CD8-positive, alpha-beta memory T cell (primary cell): ENCODE measurements at regions not wholly inside any gene's neighbourhood (a gene's known extent, or its start where the extent isn't known, plus 50 kb on each side); places are given as distances from the start of the nearest gene placed in this dataset.

Experiments used
- CTCF ChIA-PET: fragments of 350-600 bp; sonication (Branson Sonifier 250); formaldehyde crosslinking; loops from one replicate; lab custom pipeline; 2021; ENCODE audit warnings: antibody characterized with exemption; lab: Charles Lee
- POLR2A ChIA-PET: fragments of 350-600 bp; sonication (Branson Sonifier 250); formaldehyde crosslinking; loops from one replicate; lab custom pipeline; 2021; ENCODE audit warnings: antibody characterized with exemption; lab: Charles Lee
- DNase-seq, 5 donors: peaks; one replicate each; pipeline versions ENCODE4 v3.0.0 to v3.0.0-alpha.2; 2020 to 2022; ENCODE audit warnings: mixed read lengths in 1 of 5
- H3K27ac ChIP-seq: one replicate; pipeline ENCODE4 v1.7.0; 2013; ENCODE audit warnings: low read depth, mild to moderate bottlenecking, low read length, moderate library complexity
- H3K27me3 ChIP-seq: 2 replicates; pipeline ENCODE4 v1.7.0; 2013; ENCODE audit warnings: low read length, mild to moderate bottlenecking; ENCODE audit not compliant: insufficient read depth, poor library complexity, severe bottlenecking
- H3K36me3 ChIP-seq: 2 replicates; pipeline ENCODE4 v1.7.0; 2013; ENCODE audit warnings: mild to moderate bottlenecking, low read length, moderate library complexity; ENCODE audit not compliant: insufficient read depth
- H3K4me1 ChIP-seq: 2 replicates; pipeline ENCODE4 v1.7.0; 2013; ENCODE audit warnings: mild to moderate bottlenecking, low read length, moderate library complexity; ENCODE audit not compliant: insufficient read depth
- H3K4me3 ChIP-seq: 2 replicates; pipeline ENCODE4 v1.7.0; 2013; ENCODE audit warnings: mild to moderate bottlenecking, low read length
- H3K9me3 ChIP-seq: 2 replicates; pipeline ENCODE4 v1.7.0; 2013; ENCODE audit warnings: mild to moderate bottlenecking, low read length
- H3K27ac Mint-ChIP-seq, 8 donors: one replicate each; pipeline ENCODE4 v1.8.0; 2020 to 2021; ENCODE audit warnings: mixed read lengths in 8 of 8, mild to moderate bottlenecking in 6 of 8, inconsistent platforms in 3 of 8, moderate library complexity in 3 of 8
- H3K27me3 Mint-ChIP-seq, 2 donors: one replicate each; pipeline ENCODE4 v1.8.0; 2020 to 2021; ENCODE audit warnings: mixed read lengths in 2 of 2, mild to moderate bottlenecking in 1 of 2, moderate library complexity in 1 of 2
- H3K36me3 Mint-ChIP-seq, 3 donors: one replicate each; pipeline ENCODE4 v1.8.0; 2020 to 2021; ENCODE audit warnings: mixed read lengths in 3 of 3, inconsistent platforms in 1 of 3, mild to moderate bottlenecking in 1 of 3
- H3K4me1 Mint-ChIP-seq, 3 donors: one replicate each; pipeline ENCODE4 v1.8.0; 2020 to 2021; ENCODE audit warnings: mixed read lengths in 3 of 3, inconsistent platforms in 1 of 3, mild to moderate bottlenecking in 1 of 3
- H3K4me3 Mint-ChIP-seq, 7 donors: one replicate each; pipeline ENCODE4 v1.8.0; 2020 to 2021; ENCODE audit warnings: mixed read lengths in 7 of 7, mild to moderate bottlenecking in 6 of 7, moderate library complexity in 4 of 7, inconsistent platforms in 2 of 7
- H3K9me3 Mint-ChIP-seq, 5 donors: one replicate each; pipeline ENCODE4 v1.8.0; 2020 to 2022; ENCODE audit warnings: mixed read lengths in 5 of 5, mild to moderate bottlenecking in 3 of 5, moderate library complexity in 2 of 5, inconsistent platforms in 1 of 5

DNA sequence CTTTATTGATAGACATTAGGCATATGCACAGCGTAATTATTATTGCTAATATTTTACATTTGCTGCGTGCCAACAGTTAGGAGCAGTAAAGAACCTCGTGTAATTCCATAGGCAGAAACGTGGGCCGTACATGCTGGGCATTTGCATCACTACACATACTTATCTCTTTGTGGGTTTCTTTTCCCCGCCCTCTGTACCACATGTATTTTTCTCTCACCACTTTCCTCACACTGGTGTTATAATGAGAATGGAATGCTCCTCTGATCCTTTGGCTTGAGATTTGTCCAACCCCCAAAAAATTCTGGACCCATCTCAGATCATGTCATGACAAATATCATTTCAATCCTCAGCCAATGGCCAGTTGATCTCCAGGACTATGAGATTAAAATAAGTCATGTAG lies 1952.6 kb upstream of the WWC1 start:
- no peak overlapping the region for H3K27ac ChIP-seq
- Mint-ChIP-seq H3K9me3 (peaks cover 7 to 14% (median 11%) of the 10 kb centered on the region in 5 donors), H3K27ac (no peak overlapping the region), H3K4me1 (no peaks in the 10 kb centered on the region), H3K27me3 (no peaks in the 10 kb centered on the region), H3K36me3 (no peaks in the 10 kb centered on the region), H3K4me3 (no peak overlapping the region)
- H3K27me3 ChIP-seq, result no peaks in the 10 kb centered on the region
- H3K4me3 ChIP-seq, result no peak overlapping the region
- CTCF ChIA-PET, result no interaction called here
- no peaks in the 10 kb centered on the region for H3K9me3 ChIP-seq
- no peaks in the 10 kb centered on the region for H3K4me1 ChIP-seq
- no peak for DNase-seq
- H3K36me3 ChIP-seq, result no peaks in the 10 kb centered on the region
- POLR2A ChIA-PET, result no interaction called here

DNA sequence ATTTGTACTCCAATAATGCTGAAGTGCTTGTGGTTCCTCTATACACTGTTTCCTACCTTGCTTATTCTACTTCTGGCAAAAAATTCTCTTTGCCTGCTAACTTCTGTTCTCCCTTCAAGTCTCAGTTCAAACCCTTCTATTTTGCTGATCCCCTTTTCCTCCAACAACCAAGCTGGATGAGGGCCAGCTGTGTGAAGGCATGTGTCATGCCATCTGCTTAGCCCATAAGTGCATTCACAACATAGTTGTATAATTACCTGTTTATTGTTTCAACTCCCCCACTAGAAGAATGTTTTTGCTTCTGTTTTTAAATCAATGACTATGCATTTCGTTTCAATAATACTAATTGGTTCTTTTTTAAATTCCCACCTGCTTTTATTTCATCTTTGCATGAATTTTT lies 1951.4 kb upstream of the WWC1 start:
- POLR2A ChIA-PET, result no interaction called here
- H3K4me3 Mint-ChIP-seq, result no peak overlapping the region
- no peaks in the 10 kb centered on the region for H3K9me3 ChIP-seq
- no peak for DNase-seq
- H3K27ac Mint-ChIP-seq, result no peak overlapping the region
- H3K4me1 Mint-ChIP-seq, result no peaks in the 10 kb centered on the region
- CTCF ChIA-PET, result no interaction called here
- peaks cover 0 to 12% (median 10%) of the 10 kb centered on the region in 5 donors for H3K9me3 Mint-ChIP-seq
- no peaks in the 10 kb centered on the region for H3K27me3 ChIP-seq
- no peaks in the 10 kb centered on the region for H3K4me1 ChIP-seq
- H3K36me3 ChIP-seq, result no peaks in the 10 kb centered on the region
- no peak overlapping the region for H3K27ac ChIP-seq
- H3K36me3 Mint-ChIP-seq, result no peaks in the 10 kb centered on the region
- H3K27me3 Mint-ChIP-seq, result no peaks in the 10 kb centered on the region
- no peak overlapping the region for H3K4me3 ChIP-seq

DNA sequence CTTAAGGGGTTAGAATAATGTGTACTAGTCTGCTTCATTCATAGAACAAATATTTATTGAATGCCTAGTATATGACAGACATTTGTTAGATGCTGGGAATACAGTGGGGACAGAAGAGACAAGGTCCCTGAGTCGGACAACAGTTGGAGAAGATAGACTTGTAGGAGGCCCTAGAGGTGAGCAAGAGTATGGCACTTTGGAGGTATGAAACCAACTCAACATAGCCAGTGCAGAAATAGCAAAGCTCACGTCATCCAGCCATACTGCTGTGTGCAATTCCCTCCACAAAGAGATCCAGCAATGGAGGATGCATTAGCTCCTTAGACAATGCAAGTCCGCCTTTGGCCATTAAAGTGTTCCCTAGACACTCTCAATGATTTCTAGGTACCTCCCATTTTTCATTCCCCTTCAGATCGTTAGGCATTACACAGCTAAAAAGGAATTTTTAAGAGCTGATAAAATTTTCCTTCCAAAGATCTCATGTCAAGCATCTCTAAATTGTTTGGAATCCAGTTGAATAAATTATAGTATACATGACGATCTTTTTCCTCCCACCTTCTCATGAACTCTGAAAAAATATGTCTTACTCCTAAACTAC lies 1949.6 kb upstream of the WWC1 start:
- Histone ChIP-seq H3K4me1 (no peaks in the 10 kb centered on the region), H3K27ac (no peak overlapping the region), H3K4me3 (no peak overlapping the region), H3K9me3 (no peaks in the 10 kb centered on the region), H3K27me3 (no peaks in the 10 kb centered on the region), H3K36me3 (no peaks in the 10 kb centered on the region)
- Mint-ChIP-seq H3K4me3 (no peak overlapping the region), H3K9me3 (peaks cover 5 to 10% (median 5%) of the 10 kb centered on the region in 5 donors), H3K36me3 (no peaks in the 10 kb centered on the region), H3K4me1 (no peaks in the 10 kb centered on the region), H3K27me3 (no peaks in the 10 kb centered on the region), H3K27ac (no peak overlapping the region)
- ChIA-PET POLR2A (no interaction called here), CTCF (no interaction called here)
- no peak for DNase-seq

DNA sequence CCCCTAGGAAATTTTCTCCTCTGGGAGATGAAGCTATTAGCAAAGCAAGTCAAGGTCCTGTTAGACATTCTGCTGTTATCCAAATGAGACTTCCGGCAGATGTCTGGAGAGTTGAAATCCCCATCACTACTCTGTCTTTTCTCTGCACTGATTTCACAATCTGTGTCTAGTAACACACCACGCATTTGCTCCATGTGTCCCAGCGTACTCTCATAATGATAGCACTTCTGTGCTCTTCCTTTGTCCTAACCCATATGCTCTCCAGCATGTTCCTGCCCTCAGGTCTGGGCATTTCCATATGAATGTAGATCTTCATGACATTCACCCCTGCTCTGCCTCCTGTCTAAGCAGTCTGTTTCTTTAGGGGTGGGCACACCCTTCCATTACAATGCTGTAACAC lies 1949.0 kb upstream of the WWC1 start:
- H3K9me3 ChIP-seq, result no peaks in the 10 kb centered on the region
- Mint-ChIP-seq H3K27me3 (no peaks in the 10 kb centered on the region), H3K4me3 (no peak overlapping the region), H3K36me3 (no peaks in the 10 kb centered on the region), H3K4me1 (no peaks in the 10 kb centered on the region), H3K27ac (no peak overlapping the region), H3K9me3 (peaks cover 4 to 10% (median 5%) of the 10 kb centered on the region in 5 donors)
- H3K27ac ChIP-seq, result no peak overlapping the region
- no peaks in the 10 kb centered on the region for H3K36me3 ChIP-seq
- no peak overlapping the region for H3K4me3 ChIP-seq
- ChIA-PET CTCF (no interaction called here), POLR2A (no interaction called here)
- no peaks in the 10 kb centered on the region for H3K4me1 ChIP-seq
- no peaks in the 10 kb centered on the region for H3K27me3 ChIP-seq
- no peak for DNase-seq

DNA sequence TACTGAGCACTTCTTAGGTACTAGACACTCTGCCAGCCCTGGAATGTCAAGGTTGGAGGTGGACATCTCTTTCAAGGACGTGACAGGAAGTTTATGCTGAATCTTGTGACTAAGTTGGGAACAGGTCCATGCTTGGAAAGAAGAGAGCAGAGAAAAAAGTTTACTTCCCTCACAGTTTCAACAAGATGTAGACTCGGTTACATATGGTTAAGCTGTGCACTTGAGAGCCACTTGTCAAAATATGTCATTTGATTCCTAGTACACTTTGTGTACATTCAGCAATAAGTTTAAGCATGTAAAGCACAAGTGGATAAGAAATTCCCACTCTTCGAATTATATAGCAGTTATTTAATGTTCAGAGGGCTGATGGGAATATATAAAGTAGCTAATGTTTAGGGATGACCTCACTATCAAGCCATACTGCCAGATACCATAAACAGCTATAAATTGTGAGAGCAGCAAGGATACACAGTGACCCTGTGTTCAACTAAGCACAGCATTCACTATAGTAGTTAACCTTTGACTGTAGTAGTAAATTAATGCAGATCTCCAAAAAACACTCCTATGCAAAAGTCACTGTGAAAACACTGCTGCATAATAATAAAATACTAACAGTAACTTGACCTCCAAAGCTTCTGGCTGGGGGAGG lies 1944.6 kb upstream of the WWC1 start:
- H3K4me1 Mint-ChIP-seq, result no peaks in the 10 kb centered on the region
- H3K36me3 Mint-ChIP-seq, result no peaks in the 10 kb centered on the region
- POLR2A ChIA-PET, result no interaction called here
- H3K36me3 ChIP-seq, result no peaks in the 10 kb centered on the region
- H3K4me1 ChIP-seq, result no peaks in the 10 kb centered on the region
- H3K27ac ChIP-seq, result no peak overlapping the region
- peaks cover 0 to 13% (median 8%) of the 10 kb centered on the region in 5 donors for H3K9me3 Mint-ChIP-seq
- H3K9me3 ChIP-seq, result no peaks in the 10 kb centered on the region
- H3K27ac Mint-ChIP-seq, result no peak overlapping the region
- CTCF ChIA-PET, result no interaction called here
- DNase-seq, result no peak
- no peaks in the 10 kb centered on the region for H3K27me3 ChIP-seq
- H3K4me3 ChIP-seq, result no peak overlapping the region
- H3K27me3 Mint-ChIP-seq, result no peaks in the 10 kb centered on the region
- H3K4me3 Mint-ChIP-seq, result no peak overlapping the region

DNA sequence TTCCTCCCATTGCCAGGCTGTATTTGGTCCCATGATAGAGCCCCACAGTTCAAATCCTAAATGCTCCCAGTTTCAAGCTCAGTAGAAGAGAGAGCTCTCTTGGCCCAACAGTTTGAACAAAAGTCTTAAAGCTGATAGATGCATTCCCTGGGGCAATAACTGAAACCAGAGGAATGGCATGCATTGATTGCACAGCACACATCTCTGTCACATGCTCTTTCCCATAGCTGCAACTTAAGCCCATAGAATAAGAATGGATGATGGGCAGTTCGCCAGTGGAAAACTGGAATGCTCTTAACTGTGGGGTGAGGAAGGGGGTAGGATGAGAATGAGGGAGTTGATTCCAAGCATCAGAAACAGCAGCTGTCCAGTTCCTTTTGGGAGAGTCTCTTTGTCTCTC lies 1942.4 kb upstream of the WWC1 start:
- Histone ChIP-seq H3K4me3 (no peak overlapping the region), H3K27ac (no peak overlapping the region), H3K4me1 (no peaks in the 10 kb centered on the region), H3K36me3 (no peaks in the 10 kb centered on the region), H3K27me3 (no peaks in the 10 kb centered on the region), H3K9me3 (no peaks in the 10 kb centered on the region)
- no peak overlapping the region for H3K27ac Mint-ChIP-seq
- no peaks in the 10 kb centered on the region for H3K4me1 Mint-ChIP-seq
- ChIA-PET CTCF (no interaction called here), POLR2A (no interaction called here)
- no peak for DNase-seq
- no peaks in the 10 kb centered on the region for H3K27me3 Mint-ChIP-seq
- peaks cover 0 to 13% (median 5%) of the 10 kb centered on the region in 5 donors for H3K9me3 Mint-ChIP-seq
- H3K4me3 Mint-ChIP-seq, result no peak overlapping the region
- no peaks in the 10 kb centered on the region for H3K36me3 Mint-ChIP-seq

DNA sequence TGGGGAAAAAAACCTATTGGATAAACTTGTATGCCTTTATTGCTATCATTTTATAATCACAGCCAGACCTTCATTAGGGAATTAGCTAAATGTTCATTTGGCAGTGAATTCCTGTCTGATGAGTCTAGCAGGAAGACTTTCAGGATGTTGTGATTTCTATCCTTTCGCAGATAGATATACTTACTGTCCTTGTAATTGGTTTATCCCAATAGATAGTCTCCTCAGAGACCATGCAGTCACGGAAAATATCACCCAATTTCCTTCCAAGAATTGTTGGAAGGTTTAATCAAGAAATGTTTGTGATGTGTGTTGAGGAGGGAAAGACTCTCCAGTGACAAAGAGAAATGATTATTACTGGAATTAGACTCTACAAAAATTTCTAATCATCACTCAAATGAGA lies 1937.9 kb upstream of the WWC1 start:
- Histone ChIP-seq H3K4me3 (no peak overlapping the region), H3K36me3 (no peaks in the 10 kb centered on the region), H3K27me3 (no peaks in the 10 kb centered on the region), H3K4me1 (no peaks in the 10 kb centered on the region), H3K27ac (no peak overlapping the region), H3K9me3 (no peaks in the 10 kb centered on the region)
- H3K27ac Mint-ChIP-seq, result no peak overlapping the region
- H3K27me3 Mint-ChIP-seq, result no peaks in the 10 kb centered on the region
- CTCF ChIA-PET, result no interaction called here
- no peak overlapping the region for H3K4me3 Mint-ChIP-seq
- H3K36me3 Mint-ChIP-seq, result no peaks in the 10 kb centered on the region
- peaks cover 1 to 18% (median 8%) of the 10 kb centered on the region in 5 donors for H3K9me3 Mint-ChIP-seq
- H3K4me1 Mint-ChIP-seq, result no peaks in the 10 kb centered on the region
- no peak for DNase-seq
- POLR2A ChIA-PET, result no interaction called here

DNA sequence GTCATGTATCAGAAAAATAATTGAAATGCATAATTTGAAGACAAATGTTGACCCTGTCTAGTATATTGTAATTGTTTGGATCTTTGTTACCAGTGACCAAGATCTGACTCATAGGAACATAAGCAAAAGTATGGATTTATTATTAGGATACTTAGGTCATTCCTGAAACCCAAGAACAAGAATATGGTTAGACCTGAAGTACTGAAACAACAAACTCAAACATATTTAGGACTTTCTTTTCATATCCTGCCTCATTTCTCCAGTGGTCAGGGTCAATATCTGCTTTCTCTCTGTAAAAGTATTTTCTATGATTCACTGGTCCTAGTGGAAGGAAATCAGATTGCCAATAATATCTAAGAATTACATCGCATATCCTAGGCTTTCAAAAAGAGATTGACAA lies 1937.1 kb upstream of the WWC1 start:
- no peaks in the 10 kb centered on the region for H3K27me3 Mint-ChIP-seq
- no peaks in the 10 kb centered on the region for H3K36me3 Mint-ChIP-seq
- Histone ChIP-seq H3K9me3 (no peaks in the 10 kb centered on the region), H3K4me3 (no peak overlapping the region), H3K27me3 (no peaks in the 10 kb centered on the region), H3K36me3 (no peaks in the 10 kb centered on the region), H3K4me1 (no peaks in the 10 kb centered on the region), H3K27ac (no peak overlapping the region)
- no peak overlapping the region for H3K4me3 Mint-ChIP-seq
- H3K4me1 Mint-ChIP-seq, result no peaks in the 10 kb centered on the region
- ChIA-PET CTCF (no interaction called here), POLR2A (no interaction called here)
- peaks cover 1 to 17% (median 8%) of the 10 kb centered on the region in 5 donors for H3K9me3 Mint-ChIP-seq
- no peak for DNase-seq
- H3K27ac Mint-ChIP-seq, result no peak overlapping the region
